Keratinocyte (primary cell): ENCODE measurements at regions not wholly inside any gene's neighbourhood (a gene's known extent, or its start where the extent isn't known, plus 50 kb on each side); places are given as distances from the start of the nearest gene placed in this dataset.

ENCODE experiments used
- DNase-seq: peaks from one replicate; pipeline ENCODE4 v3.0.0-alpha.2; 2011; ENCODE audit warnings: low read depth, missing footprints, low spot score
- FAIRE-seq: peaks from 2 replicates; lab custom pipeline; 2011; peaks lifted over from hg19 to GRCh38; lab: Jason Lieb, UNC
- H2AFZ ChIP-seq: 2 replicates; pipeline ENCODE4 v1.6.0; 2012; ENCODE audit warnings: low read length, control low read depth, inconsistent platforms; ENCODE audit not compliant: control insufficient read depth
- H3K27ac ChIP-seq: 2 replicates; pipeline ENCODE4 v1.5.1; 2011; ENCODE audit warnings: low read length; ENCODE audit not compliant: control insufficient read depth, insufficient read depth
- H3K27me3 ChIP-seq: 3 replicates; pipeline ENCODE4 v1.6.0; 2011; ENCODE audit warnings: low read length; ENCODE audit not compliant: control insufficient read depth, insufficient read depth; ENCODE audit errors: extremely low read depth
- H3K36me3 ChIP-seq, 2 experiments: 2 replicates in 1 of 2; 3 replicates in 1 of 2; pipeline ENCODE4 v1.5.1; 2011; ENCODE audit warnings: low read length in 2 of 2, mild to moderate bottlenecking in 1 of 2; ENCODE audit not compliant: control insufficient read depth in 2 of 2, insufficient read depth in 2 of 2; ENCODE audit errors: extremely low read depth in 1 of 2
- H3K4me1 ChIP-seq: 3 replicates; pipeline ENCODE4 v1.5.1; 2011; ENCODE audit warnings: low read length; ENCODE audit not compliant: control insufficient read depth, insufficient read depth; ENCODE audit errors: extremely low read depth
- H3K4me2 ChIP-seq: 3 replicates; pipeline ENCODE4 v1.6.0; 2011; ENCODE audit warnings: low read depth, low read length; ENCODE audit not compliant: control insufficient read depth, insufficient read depth; ENCODE audit errors: extremely low read depth
- H3K4me3 ChIP-seq, 3 experiments: fragments of 200-600 bp in 1 of 3; sonication (generic) in 1 of 3; 2 replicates in 2 of 3; 3 replicates in 1 of 3; pipeline ENCODE4 v1.5.1; 2011 to 2016; ENCODE audit warnings: low read length in 3 of 3, mild to moderate bottlenecking in 3 of 3, control low read depth in 2 of 3, inconsistent platforms in 1 of 3, low read depth in 1 of 3, mixed read lengths in 1 of 3, mixed run types in 1 of 3, moderate library complexity in 1 of 3; ENCODE audit not compliant: control insufficient read depth in 2 of 3, insufficient read depth in 2 of 3; ENCODE audit errors: extremely low read depth in 1 of 3
- H3K79me2 ChIP-seq: 2 replicates; pipeline ENCODE4 v1.6.0; 2012; ENCODE audit warnings: low read length; ENCODE audit not compliant: control insufficient read depth, insufficient read depth
- H3K9ac ChIP-seq: 3 replicates; pipeline ENCODE4 v1.6.0; 2011; ENCODE audit warnings: low read length; ENCODE audit not compliant: control insufficient read depth, insufficient read depth; ENCODE audit errors: extremely low read depth
- H3K9me1 ChIP-seq: 3 replicates; pipeline ENCODE4 v1.6.0; 2011; ENCODE audit warnings: low read length; ENCODE audit not compliant: control insufficient read depth, insufficient read depth; ENCODE audit errors: extremely low read depth
- H3K9me3 ChIP-seq: 2 replicates; pipeline ENCODE4 v1.5.1; 2012; ENCODE audit warnings: low read depth, low read length; ENCODE audit not compliant: control insufficient read depth
- H4K20me1 ChIP-seq: 3 replicates; pipeline ENCODE4 v1.6.0; 2011; ENCODE audit warnings: low read length; ENCODE audit not compliant: control insufficient read depth, insufficient read depth; ENCODE audit errors: extremely low read depth
- EZH2 ChIP-seq: IDR thresholded peaks from one replicate; pipeline ENCODE4 v1.6.1; 2012; ENCODE audit warnings: inconsistent platforms, mild to moderate bottlenecking, low read length, moderate library complexity
- dilution Hi-C: fragments of 300-500 bp; cut with MboI; formaldehyde crosslinking; loops from one replicate; pipeline ENCODE4 v1.7.0; 2020; ENCODE audit warnings: low sequenced_read_pairs; ENCODE audit not compliant: extremely low pct_ligation_motif_present
- TF ChIP-seq, protein P1 (sequence below), 3 experiments: IDR thresholded peaks in 1 of 3; conservative IDR thresholded peaks in 1 of 3; optimal IDR thresholded peaks in 1 of 3; 2 replicates in 2 of 3; 3 replicates in 1 of 3; pipeline versions ENCODE3 to v1.5.1; 2011; ENCODE audit warnings: low read length in 3 of 3, mild to moderate bottlenecking in 3 of 3, moderate library complexity in 2 of 3, control low read depth in 1 of 3, inconsistent platforms in 1 of 3; ENCODE audit not compliant: insufficient read depth in 2 of 3; ENCODE audit errors: extremely low read depth in 1 of 3

DNA sequence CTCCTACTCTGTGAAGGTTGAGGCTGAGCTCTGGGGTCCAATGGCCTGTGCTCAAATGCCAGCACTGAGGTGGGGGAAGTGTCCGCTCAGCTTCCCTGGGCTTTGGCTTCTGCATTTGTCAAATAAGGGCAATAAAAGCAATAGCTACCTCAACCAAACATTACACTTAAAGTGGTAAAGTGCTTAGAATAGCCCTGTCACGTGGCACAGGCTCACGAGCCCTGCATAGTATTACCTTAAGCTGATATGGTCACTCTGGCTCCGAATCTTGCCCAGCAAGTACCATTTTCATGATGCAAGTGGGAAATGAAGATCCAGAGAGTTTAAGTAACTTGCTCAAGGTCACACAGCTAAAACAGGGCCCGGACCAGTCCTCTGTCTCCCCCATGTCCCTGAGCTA, 451.1 kb upstream of the ZMIZ1 start:
- Histone ChIP-seq H3K79me2 (no peaks in the 10 kb centered on the region), H3K4me2 (no peak overlapping the region), H3K4me1 (no peaks in the 10 kb centered on the region), H3K9me1 (no peaks in the 10 kb centered on the region), H3K27ac (no peak overlapping the region), H2AFZ (no peak overlapping the region), H3K4me3 (no peak overlapping the region), H3K9me3 (no peaks in the 10 kb centered on the region), H3K27me3 (peaks cover 4% of the 10 kb centered on the region), H3K36me3 (no peaks in the 10 kb centered on the region), H3K9ac (no peak overlapping the region), H4K20me1 (no peaks in the 10 kb centered on the region)
- DNase-seq (no peak), FAIRE-seq (no peak)
- dilution Hi-C loops, result no loop called here
- no peak for TF ChIP-seq EZH2
- TF ChIP-seq, protein P1, sequence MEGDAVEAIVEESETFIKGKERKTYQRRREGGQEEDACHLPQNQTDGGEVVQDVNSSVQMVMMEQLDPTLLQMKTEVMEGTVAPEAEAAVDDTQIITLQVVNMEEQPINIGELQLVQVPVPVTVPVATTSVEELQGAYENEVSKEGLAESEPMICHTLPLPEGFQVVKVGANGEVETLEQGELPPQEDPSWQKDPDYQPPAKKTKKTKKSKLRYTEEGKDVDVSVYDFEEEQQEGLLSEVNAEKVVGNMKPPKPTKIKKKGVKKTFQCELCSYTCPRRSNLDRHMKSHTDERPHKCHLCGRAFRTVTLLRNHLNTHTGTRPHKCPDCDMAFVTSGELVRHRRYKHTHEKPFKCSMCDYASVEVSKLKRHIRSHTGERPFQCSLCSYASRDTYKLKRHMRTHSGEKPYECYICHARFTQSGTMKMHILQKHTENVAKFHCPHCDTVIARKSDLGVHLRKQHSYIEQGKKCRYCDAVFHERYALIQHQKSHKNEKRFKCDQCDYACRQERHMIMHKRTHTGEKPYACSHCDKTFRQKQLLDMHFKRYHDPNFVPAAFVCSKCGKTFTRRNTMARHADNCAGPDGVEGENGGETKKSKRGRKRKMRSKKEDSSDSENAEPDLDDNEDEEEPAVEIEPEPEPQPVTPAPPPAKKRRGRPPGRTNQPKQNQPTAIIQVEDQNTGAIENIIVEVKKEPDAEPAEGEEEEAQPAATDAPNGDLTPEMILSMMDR (optimal IDR thresholded peaks at IDR 0.05 in 1 of 3, IDR thresholded peaks at IDR 0.05 in 1 of 3, conservative IDR thresholded peaks at IDR 0.05 in 1 of 3; ENCODE audit: extremely low read depth in 1 of 3, insufficient read depth in 2 of 3, low read length in 3 of 3), result no peak

DNA sequence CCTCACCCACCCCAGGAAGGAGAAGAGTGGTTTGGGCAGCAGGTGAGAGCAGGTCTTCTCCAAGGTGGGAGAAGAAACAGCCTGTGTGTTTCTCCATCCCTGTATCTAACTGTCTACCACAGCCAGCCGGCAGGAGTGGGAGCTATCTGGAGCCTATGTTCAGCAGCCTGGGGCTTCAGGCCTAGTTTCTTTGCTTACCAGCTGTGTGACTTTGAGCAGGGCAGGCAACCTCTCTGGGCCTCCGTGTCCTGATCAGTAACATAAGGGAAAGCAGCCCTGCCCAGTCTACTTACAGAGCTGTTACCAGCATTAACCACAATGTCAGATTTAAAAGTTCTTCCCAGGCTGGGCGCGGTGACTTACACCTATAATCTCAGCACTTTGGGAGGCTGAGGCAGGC, 450.7 kb upstream of the ZMIZ1 start:
- Histone ChIP-seq H3K79me2 (no peaks in the 10 kb centered on the region), H3K4me3 (no peak overlapping the region), H3K27me3 (peaks cover 4% of the 10 kb centered on the region), H2AFZ (no peak overlapping the region), H4K20me1 (no peaks in the 10 kb centered on the region), H3K9ac (no peak overlapping the region), H3K36me3 (no peaks in the 10 kb centered on the region), H3K4me1 (no peaks in the 10 kb centered on the region), H3K9me1 (no peaks in the 10 kb centered on the region), H3K4me2 (no peak overlapping the region), H3K27ac (no peak overlapping the region), H3K9me3 (no peaks in the 10 kb centered on the region)
- no peak for DNase-seq
- dilution Hi-C loops, result no loop called here
- no peak for FAIRE-seq
- TF ChIP-seq, protein P1 (optimal IDR thresholded peaks at IDR 0.05 in 1 of 3, IDR thresholded peaks at IDR 0.05 in 1 of 3, conservative IDR thresholded peaks at IDR 0.05 in 1 of 3; ENCODE audit: extremely low read depth in 1 of 3, insufficient read depth in 2 of 3, low read length in 3 of 3), result no peak
- TF ChIP-seq EZH2, result no peak
